HS-5 (cell line): ENCODE measurements at regions not wholly inside any gene's neighbourhood (a gene's known extent, or its start where the extent isn't known, plus 50 kb on each side); places are given as distances from the start of the nearest gene placed in this dataset.
"Not testable (repeated sequence)": the region's sequence is repeated elsewhere in the genome, so short reads cannot be mapped to it uniquely, and the experiment has no call there.

Experiments
- DNase-seq: peaks from one replicate; pipeline ENCODE4 v3.0.0-alpha.2; 2012; ENCODE audit warnings: low read depth

DNA sequence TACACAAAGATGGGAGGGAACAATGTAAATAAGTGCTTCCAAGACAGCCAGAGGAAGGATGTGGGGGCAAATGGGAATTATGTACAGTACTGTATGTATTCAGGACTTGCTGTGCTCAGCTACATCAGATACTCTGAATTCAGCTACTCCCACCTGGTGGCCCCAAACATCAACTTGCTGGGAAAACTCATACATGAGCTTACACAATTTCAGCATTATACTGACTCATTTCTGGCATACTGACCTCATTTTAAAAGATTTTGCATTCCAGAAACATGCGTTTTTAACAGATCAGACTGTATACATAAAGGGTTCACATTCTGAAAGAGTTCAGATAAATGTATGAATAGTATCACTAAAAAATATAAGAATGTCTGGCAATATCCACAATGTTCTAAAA lies 59.7 kb downstream of the GPX5 start:
- peak; percentile 84 for DNase-seq

DNA sequence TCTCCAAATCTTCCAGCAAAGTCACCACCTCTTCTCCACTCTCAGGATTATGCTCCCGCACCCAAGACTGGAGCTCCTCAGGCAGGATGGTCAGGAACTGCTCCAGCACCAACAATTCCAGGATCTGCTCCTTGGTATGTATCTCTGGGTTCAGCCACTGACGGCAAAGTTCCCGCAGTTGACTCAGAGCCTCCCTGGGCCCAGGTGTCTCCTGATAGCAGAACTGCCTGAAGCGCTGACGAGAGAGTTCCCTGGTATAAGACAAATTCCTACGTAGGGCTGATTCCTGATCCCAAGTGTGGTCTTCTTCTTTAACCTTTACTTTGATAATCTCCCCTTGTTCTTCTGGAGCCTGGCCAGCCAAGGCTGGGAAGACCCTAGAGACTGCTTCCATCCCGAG lies 60.6 kb downstream of the GPX5 start:
- DNase-seq, result no peak

DNA sequence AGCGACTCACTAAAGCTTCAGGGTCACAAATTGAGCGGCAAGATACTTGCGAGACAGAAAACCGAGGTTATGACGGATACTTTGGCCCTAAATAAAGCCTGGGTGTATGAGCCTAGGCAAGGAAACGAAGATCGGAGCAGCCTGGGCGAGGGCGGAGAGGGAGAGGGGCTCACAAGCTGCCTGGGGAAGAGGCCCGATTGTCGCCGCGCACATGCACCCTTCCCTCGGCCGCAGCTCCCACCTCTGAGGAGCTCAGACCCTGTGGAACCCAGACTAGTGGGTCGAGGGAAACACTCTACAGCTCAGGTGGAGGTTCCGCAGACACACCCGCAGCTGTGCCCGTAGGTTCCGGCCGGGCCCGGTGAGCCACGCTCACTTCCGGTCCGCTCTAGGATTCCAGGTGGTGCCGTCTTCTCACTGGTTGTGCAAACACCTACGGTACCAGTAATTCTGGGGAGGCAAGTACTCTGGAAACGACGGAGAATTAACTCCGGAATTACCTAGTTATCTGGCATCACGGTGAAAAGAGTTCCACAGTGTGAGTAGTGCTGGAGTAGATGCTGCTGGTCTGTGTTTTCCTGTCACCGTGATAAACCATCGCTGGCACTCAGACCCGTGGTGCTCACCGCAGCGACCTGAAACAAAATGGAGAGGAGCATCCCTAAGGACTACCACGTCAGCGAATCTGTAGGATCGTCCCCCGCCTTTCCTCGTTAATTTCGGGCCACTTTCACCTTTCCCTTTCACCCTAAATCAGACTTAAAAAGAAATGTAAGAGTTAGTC lies 61.5 kb downstream of the GPX5 start:
- DNase-seq, result no peak

DNA sequence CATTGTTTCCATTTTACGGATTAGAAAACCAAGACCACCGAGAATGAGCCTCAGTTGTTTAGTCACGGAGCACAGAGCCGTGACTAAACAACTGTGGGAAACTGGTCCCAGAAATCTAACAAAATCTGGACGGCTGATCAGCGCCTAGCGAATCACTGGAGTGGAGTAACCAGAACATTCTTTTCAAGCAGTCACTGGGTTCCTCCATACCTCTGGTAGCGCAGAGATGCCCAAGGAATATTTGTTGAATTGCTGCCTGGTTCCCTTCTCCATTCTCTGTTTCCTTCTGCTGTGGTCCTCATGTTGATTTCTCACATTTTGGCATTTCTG lies 62.0 kb downstream of the GPX5 start:
- DNase-seq, result no peak

DNA sequence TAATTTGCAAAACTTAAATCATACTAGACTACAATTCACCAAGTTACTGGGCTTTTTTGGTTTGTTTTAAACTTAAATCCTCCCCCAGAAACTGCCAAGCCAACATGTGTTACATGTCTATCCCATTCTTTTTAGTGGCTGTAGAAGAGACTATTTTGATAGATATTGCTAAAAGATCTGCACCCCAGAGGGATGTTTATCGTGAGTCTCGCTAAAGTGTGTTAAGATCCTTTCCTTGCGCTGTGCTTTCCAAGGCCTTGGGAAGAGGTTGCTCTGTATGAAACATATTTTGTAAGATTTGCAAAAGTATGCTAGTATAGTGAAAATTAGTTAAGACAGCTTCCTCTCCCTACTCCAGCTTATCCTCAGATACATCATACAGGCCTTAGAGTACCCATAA lies 63.0 kb downstream of the GPX5 start:
- DNase-seq, result no peak

DNA sequence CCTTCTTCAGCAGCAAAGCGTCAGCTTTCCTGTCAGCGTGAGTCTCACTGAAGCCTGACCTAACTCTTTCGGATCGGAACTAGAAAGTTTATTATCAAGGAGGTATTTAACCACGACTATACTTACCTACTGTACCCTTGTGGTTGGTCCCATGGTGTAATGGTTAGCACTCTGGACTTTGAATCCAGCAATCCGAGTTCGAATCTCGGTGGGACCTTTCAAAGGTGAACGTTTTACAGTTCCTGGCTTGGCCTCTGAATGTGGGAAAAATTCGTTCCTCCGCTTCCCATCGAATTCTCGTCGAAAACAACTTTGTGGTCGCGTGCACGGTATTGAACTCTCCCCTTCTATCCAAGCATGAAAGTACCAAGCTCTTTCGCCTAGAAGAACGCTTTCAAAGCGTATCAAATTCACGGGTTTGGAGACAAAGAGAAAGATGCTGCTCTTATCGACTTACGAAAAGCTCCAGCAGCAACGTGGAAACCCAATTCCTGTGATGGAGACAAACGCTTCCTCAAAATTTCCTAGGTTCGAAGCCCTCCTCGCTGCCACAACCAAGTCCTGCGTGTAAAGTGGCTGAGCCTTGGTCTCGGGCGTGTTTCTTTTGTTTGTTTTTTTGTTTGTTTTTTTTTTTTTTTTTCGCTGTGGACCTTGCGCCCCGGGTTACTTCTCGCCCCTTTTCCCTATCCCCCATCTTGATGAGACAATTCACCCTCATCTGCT lies 63.7 kb downstream of the GPX5 start:
- peak; percentile 96 for DNase-seq

DNA sequence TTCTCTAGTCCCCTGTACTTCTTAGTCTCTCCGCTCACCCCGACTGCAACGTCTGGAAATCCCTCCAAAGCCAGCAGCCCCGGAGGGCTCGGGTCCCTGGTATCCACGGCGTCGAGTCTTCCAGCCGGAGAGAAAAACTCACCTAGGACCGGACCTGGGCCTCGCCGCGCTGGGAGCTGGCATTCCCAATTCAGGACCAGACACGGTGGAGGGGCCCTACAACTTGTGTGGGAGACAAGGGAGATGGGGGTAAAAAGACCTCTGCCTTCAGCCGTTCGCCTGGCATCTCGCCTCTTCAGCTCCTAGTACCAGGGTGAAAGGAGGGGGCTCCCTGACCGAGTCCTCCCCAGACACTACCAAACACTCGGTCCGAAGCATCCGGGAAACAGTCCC lies 64.3 kb downstream of the GPX5 start:
- no peak for DNase-seq

DNA sequence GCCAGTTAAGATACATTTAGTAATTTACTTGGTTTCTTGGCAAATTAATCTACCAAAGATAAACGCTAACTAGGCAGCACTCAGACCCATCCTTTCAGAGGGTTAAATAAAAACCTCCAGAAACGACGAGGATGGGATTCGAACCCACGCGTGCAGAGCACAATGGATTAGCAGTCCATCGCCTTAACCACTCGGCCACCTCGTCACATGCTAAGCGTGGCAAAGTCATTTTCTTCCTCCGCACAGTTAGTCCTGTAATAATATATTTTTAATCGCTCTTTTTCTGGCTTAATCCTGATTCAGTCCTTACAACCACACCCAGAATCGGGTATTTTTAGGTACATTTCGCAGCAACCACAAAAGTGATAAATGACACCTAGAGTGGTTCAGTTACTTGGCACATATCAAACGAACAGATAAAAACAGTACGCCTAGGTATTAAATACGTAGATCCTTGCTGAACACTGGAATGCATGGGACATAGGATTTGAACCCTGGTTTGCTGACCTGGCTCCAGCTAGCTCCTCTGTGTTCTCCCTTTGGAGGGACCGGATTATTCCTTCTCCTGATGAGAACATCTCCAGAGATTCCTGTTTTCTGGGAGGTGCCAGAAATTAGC lies 71.6 kb downstream of the GPX5 start:
- DNase-seq, result peak; percentile 76

DNA sequence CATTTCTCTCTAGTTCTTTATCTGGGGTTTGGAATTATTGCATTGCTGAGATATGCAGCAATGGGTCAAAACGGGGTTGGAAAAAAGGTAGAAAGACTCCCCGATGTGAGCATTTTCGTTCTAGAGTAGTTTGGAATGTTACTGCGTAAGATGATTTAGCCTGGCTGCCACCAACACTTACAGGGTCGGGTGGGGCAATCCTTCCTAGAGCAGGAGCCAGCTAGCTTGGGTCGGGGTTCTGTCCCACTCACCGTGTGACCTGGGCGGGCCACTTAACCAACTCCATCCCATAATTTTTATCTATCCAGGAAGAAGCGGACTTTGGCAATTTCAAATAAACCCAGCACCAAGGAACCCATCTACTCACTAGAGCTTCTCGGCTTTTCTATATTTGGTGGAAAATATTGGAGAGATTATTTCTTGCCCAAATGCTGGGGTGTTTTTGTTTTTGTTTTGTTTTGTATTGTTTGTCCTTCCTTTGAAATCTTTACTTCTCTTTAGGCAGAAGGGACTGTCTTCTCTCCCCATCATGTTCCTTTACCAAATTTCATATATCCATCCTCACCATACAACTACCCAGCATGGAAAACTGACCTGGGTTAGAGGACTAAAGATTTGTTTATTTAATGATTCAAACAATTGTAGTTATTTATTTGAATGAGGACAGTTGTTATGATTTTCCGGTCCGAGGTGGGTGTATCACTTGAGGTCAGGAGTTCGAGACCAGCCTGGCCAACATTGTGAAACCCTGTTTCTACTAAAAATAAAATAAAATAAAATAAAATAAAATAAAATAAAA lies 72.4 kb downstream of the GPX5 start:
- DNase-seq, result no peak

DNA sequence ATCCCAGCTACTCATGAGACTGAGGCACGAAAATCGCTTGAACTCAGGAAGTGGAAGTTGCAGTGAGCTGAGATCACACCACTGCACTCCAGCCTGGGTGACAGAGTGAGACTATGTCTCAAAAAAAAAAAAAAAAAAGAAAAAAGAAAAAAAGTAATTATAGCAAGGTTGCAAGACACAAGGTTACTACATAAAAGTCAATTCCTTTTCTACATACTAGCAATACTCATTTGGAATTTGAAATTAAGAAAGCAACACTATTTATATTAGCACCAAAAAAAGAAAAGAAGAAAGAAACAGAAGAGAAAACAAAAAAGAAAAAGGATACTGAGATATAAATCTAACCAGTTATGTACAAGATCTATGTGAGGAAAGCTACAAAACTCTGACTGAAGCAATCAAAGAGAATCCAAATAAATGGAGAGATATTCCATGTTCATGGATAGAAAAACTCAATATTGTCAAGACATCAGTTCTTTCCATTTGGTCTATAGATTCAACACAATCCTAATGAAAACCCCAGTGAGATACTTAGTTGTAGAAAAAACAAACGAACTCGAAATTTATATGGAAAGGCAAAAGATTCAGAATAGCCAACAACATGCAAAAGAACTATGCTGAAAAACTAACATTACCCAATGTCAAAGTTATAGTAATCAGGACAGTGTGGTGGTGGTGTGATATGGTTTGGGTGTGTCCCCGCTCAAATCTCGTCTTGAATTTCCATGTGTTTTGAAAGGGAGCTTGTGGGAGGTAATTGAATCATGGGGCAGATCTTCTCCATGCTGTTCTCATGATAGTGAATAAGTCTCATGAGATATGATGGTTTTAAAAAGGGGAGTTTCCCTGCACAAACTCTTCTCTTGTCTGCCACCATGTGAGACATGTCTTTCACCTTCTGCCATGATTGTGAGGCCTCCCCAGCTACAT lies 73.3 kb downstream of the GPX5 start:
- DNase-seq, result no peak

DNA sequence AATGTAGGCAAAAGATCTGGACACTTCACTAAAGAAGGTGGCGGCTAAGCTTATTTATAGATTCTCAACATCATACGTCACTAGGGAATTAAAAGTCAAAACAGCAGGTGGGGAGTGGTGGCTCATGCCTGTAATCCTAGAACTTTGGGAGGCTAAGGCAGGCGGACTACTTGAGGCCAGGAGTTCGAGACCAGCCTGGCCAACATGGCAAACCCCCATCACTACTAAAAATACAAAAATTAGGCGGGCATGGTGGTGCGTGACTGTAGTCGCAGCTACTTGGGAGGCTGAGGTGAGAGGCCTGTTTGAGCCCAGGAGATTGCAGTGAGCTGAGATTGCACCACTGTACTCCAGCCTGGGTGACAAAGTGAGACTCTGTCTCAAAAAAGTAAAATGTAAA lies 74.6 kb downstream of the GPX5 start:
- no peak for DNase-seq

DNA sequence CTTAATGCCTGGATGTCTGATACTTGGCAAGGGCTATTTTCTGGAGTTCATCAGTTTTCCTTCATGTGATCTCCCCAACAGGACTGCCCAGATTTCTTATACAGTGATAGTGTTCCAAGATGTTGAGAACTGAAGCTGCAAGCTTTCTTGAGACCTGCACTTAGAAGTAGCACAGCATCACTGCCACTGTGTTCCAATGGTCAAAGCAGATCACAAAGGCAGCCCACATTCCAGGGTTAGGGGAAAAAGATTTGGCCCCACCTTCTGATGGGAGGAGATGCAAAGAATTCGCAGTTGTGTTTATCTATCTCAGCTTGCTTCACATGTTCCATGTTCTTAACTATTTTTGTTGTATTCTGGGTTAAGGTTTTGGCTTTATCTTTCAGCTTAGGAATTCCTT lies 78.2 kb downstream of the GPX5 start:
- no peak for DNase-seq

DNA sequence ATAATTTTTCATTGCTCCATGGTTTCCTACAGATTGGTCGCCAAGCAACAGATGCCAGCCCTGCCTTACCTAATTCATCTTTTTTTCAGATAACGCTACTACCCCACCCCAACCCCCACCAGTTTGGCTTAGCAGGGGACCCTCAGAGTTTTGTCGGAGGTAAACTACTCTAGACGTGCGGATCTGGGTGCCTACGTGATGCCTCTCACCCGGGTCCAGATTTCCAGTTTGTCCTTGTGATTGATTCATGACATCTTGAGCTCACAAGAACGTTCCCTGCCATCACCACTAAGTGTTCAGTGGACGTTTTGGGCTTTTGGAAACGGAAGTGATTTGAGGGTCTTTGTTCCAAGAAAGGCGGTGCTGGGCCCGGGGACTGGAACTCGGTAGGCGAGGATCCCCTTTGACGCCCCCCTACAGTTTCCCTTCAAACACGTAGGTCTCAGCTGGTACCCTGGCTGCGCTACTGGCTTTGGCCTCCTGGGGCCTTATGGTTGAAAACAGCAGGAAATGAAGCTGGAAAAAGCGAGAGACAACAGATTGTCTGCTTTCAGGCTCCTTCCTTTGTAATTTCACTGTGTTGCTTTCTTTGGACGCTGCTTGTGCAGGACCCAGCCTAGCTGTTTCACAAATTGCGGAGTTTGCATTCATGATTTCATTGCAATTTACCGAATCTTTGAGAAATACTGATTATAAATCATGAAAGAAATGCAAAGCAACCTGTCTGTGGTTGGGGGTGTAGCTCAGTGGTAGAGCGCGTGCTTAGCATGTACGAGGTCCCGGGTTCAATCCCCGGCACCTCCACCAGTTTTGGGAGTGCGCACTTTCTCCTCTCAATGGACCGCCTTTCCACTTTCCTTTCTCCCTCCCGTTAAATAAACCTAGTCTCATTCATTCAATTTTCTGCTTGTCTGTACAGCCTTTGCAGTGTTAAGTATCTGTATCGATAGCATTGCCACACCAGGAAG lies 81.0 kb downstream of the GPX5 start:
- peak; percentile 81 for DNase-seq

DNA sequence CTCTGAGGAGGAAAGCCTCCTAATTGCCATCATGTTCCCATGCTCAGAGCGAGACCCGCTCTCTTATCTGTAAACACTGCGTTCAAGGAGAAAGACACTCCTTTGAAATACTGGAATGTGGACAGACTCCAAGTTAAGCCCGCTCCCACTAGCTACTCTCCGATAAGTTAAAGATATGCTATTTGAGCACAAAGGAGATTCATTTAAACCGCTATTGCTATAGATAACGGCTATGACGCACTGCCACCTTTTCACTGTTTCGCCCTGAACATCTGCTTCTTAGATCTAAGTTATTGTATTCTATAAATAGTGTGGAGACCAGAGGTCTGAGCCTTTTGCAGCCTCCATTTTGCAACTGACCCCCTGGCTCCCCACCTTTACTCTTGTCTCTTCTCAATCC lies 82.3 kb downstream of the GPX5 start:
- no peak for DNase-seq

DNA sequence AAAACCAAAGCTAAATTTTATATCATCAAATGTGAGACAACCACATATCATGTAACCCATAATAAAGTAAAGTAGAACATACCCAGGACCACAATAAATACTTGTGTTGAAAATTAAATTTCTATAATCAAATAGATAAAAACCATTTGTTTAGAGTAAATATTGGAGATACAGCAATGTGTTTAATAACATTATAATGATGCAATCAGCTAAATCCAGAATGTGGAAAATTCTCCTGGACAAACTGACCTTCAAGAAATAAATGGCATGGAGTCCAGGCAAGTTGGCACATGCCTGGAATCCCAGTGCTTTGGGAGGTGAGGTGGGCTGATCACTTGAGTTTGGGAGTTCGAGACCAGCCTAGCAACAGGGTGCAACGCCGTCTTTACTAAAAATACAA lies 84.0 kb downstream of the GPX5 start:
- DNase-seq, result no peak

DNA sequence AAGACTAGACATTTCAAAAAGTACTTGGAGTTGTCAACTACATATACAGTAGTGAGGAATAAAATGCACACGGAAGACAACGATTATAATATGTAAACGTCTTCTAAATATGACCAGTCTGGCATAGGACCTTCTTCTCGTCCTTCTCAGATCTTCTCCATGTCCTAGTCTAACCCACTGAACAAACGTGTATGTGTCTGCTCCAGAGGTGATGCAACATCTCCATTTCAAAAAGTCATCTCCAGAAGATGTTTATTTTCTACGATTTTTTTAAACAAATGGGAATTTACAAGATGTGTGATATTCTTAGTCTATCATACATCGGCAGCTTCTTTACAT lies 89.9 kb downstream of the GPX5 start:
- no peak for DNase-seq

DNA sequence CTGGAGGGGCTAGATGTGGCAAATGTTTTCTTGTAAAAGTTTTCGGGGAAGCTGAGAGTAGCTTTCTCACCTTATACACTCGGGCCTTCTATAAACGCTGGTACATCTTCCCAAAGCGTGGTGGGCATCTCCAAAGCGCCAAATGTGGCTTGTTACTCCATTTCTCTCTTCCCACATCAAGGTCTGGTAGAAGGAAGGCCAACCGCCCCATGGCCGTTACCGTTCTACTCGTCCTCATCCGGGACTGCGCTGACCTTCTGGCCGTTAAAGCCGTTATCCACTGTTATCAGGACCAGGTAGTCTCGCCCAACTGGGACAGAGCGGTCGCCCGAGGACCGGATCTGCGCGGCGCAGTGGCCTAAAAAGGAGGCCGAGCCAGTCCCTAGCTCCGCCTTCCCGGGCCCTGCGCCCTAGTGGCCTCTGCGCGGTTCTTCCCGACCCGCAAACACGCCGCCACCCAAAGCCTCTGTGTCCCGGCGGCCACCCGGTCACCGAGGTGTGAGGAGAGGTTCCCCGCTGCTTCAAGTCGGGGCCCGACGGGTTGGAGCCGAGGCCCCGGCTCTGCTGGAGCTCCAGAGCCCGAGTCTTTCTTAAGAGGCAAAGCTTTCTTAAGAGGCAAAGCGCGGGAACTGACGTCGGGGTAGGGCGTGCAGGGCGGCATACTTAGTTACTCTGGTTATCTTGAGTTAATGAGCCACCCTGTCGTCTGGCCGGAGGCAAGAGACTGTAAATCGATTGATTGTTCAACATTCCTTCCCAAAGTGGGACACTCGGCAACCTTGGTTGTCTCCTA lies 90.5 kb downstream of the GPX5 start:
- no peak for DNase-seq

DNA sequence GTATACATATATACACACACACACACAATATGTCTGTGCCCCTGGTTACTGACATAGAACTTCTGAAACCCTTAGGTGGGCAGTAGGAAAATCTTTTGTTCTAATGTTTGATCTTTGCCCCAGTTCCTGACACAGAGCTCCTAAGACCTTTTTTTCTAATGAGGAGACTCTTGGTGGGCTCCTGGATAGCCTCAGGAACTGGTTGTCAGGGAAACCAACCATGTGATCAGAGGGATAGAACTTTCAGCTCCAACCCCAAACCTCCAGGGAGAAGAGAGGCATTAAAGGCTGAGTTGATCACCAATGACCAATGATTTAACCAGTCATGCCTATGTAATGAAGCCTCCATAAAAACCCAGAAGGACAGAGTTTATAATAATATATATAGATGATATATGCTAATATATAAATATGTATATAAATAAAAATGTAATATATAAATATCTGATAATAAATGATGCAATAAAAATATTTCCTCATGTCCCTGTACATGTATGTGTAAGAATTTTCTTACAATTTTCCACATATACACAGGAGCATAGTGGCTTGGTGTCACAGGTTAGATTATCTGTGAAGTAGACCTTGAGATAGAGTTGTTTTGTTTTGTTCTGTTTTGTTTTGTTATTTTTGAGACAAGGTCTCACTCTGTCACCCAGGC lies 93.3 kb downstream of the GPX5 start:
- no peak for DNase-seq

DNA sequence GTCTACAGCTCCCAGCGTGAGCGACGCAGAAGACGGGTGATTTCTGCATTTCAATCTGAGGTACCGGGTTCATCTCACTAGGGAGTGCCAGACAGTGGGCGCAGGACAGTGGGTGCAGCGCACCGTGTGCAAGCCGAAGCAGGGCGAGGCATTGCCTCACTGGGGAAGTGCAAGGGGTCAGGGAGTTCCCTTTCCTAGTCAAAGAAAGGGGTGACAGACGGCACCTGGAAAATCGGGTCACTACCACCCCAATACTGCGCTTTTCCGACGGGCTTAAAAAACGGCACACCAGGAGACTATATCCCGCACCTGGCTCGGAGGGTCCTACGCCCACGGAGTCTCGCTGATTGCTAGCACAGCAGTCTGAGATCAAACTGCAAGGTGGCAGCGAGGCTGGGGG lies 95.6 kb downstream of the GPX5 start:
- not testable (repeated sequence) for DNase-seq
